ENCODE measurements at regions not wholly inside any gene's neighbourhood (a gene's known extent, or its start where the extent isn't known, plus 50 kb on each side); places are given as distances from the start of the nearest gene placed in this dataset.

- no peaks in the 10 kb centered on the region for H3K36me3 ChIP-seq (ENCODE audit: control insufficient read depth in 4 of 4, insufficient read depth in 3 of 4, low read depth in 1 of 4, low read length in 3 of 4)
- WGBS, result 87% methylated on average over 7 of the region's 7 CpGs
- H3K27ac ChIP-seq (ENCODE audit: low read depth in 1 of 2, low read length in 2 of 2), result no peak overlapping the region
- H3K27me3 ChIP-seq (ENCODE audit: control insufficient read depth in 4 of 4, insufficient read depth in 4 of 4, low read length in 3 of 4), result no peaks in the 10 kb centered on the region
- peaks cover 0 to 5% (median under 1%) of the 10 kb centered on the region in 4 donors for H3K4me1 ChIP-seq (ENCODE audit: control insufficient read depth in 4 of 4, insufficient read depth in 4 of 4, low read length in 3 of 4)
- H3K4me3 ChIP-seq (ENCODE audit: low read depth in 1 of 3, low read length in 3 of 3), result no peak overlapping the region
- TF ChIP-seq NR2F2 (IDR thresholded peaks at IDR 0.05) (no peak), MAX (IDR thresholded peaks at IDR 0.05) (no peak), FOXA2 (IDR thresholded peaks at IDR 0.05) (no peak)
- H3K9me3 ChIP-seq (ENCODE audit: control insufficient read depth in 4 of 4, low read length in 3 of 4), result no peaks in the 10 kb centered on the region
- no peak for DNase-seq (ENCODE audit: low spot score)
- no peak overlapping the region for H3K9ac ChIP-seq (ENCODE audit: low read depth in 1 of 2, low read length in 2 of 2)
Observed at GRCh38 chr2:10233131-10234012, 69.3 kb upstream of the HPCAL1 start.

- Histone ChIP-seq H3K9me3 (ENCODE audit: control insufficient read depth in 4 of 4, low read length in 3 of 4) (no peaks in the 10 kb centered on the region), H3K4me3 (ENCODE audit: low read depth in 1 of 3, low read length in 3 of 3) (no peak overlapping the region), H3K27me3 (ENCODE audit: control insufficient read depth in 4 of 4, insufficient read depth in 4 of 4, low read length in 3 of 4) (no peaks in the 10 kb centered on the region), H3K9ac (ENCODE audit: low read depth in 1 of 2, low read length in 2 of 2) (no peak overlapping the region), H3K27ac (ENCODE audit: low read depth in 1 of 2, low read length in 2 of 2) (no peak overlapping the region), H3K36me3 (ENCODE audit: control insufficient read depth in 4 of 4, insufficient read depth in 3 of 4, low read depth in 1 of 4, low read length in 3 of 4) (no peaks in the 10 kb centered on the region), H3K4me1 (ENCODE audit: control insufficient read depth in 4 of 4, insufficient read depth in 4 of 4, low read length in 3 of 4) (peaks cover 0 to 2% (median 0%) of the 10 kb centered on the region in 4 donors)
- TF ChIP-seq ATF3 (IDR thresholded peaks at IDR 0.05) (no peak), RAD21 (IDR thresholded peaks at IDR 0.05) (no peak), FOXA1 (IDR thresholded peaks at IDR 0.05) (no peak), RXRA (IDR thresholded peaks at IDR 0.05) (no peak), MAX (IDR thresholded peaks at IDR 0.05) (no peak), CTCF (IDR thresholded peaks at IDR 0.05; ENCODE audit: low read depth, low read length, missing input control) (no peak), JUND (IDR thresholded peaks at IDR 0.05) (no peak), GABPA (IDR thresholded peaks at IDR 0.05 in 1 of 2, conservative IDR thresholded peaks at IDR 0.05 in 1 of 2) (no peak)
- no peak for DNase-seq (ENCODE audit: low spot score)
- 96% methylated on average over 4 of the region's 4 CpGs for WGBS
Observed at GRCh38 chr2:10234013-10234306, 68.7 kb upstream of the HPCAL1 start.

- no peak overlapping the region for H3K27ac ChIP-seq (ENCODE audit: low read depth in 1 of 2, low read length in 2 of 2)
- DNase-seq (ENCODE audit: low spot score), result no peak
- no peaks in the 10 kb centered on the region for H3K27me3 ChIP-seq (ENCODE audit: control insufficient read depth in 4 of 4, insufficient read depth in 4 of 4, low read length in 3 of 4)
- no peaks in the 10 kb centered on the region for H3K36me3 ChIP-seq (ENCODE audit: control insufficient read depth in 4 of 4, insufficient read depth in 3 of 4, low read depth in 1 of 4, low read length in 3 of 4)
- H3K4me1 ChIP-seq (ENCODE audit: control insufficient read depth in 4 of 4, insufficient read depth in 4 of 4, low read length in 3 of 4), result peaks cover 0 to 2% (median 0%) of the 10 kb centered on the region in 4 donors
- H3K9ac ChIP-seq (ENCODE audit: low read depth in 1 of 2, low read length in 2 of 2), result no peak overlapping the region
- TF ChIP-seq JUND (IDR thresholded peaks at IDR 0.05), result no peak
- TF ChIP-seq NR2F2 (IDR thresholded peaks at IDR 0.05), result peak; percentile 30
- WGBS, result 71% methylated on average over 18 of the region's 18 CpGs
- no peaks in the 10 kb centered on the region for H3K9me3 ChIP-seq (ENCODE audit: control insufficient read depth in 4 of 4, low read length in 3 of 4)
- no peak overlapping the region for H3K4me3 ChIP-seq (ENCODE audit: low read depth in 1 of 3, low read length in 3 of 3)
Observed at GRCh38 chr2:10234409-10235094, 68.2 kb upstream of the HPCAL1 start.

All from liver (tissue), 8 donors.